Breast epithelium (tissue), 3 donors: ENCODE measurements at regions not wholly inside any gene's neighbourhood (a gene's known extent, or its start where the extent isn't known, plus 50 kb on each side); places are given as distances from the start of the nearest gene placed in this dataset.

ENCODE experiments used
- CTCF ChIP-seq, 3 donors: fragments of 450-650 bp; IDR thresholded peaks; one replicate each; pipeline ENCODE4 v1.5.1; 2016 to 2017; ENCODE audit warnings: antibody characterized with exemption in 3 of 3, mild to moderate bottlenecking in 3 of 3, moderate library complexity in 3 of 3
- POLR2A ChIP-seq: fragments of 450-650 bp; IDR thresholded peaks from one replicate; pipeline ENCODE4 v1.6.1; 2016; ENCODE audit warnings: antibody characterized with exemption, mild to moderate bottlenecking, moderate library complexity

GRCh38 chr6:110034667-110035036 is 56.5 kb downstream of the GPR6 start:
- no peak for TF ChIP-seq CTCF (IDR thresholded peaks at IDR 0.05)
- no peak for TF ChIP-seq POLR2A
